KMS-11 (cell line): ENCODE measurements at regions not wholly inside any gene's neighbourhood (a gene's known extent, or its start where the extent isn't known, plus 50 kb on each side); places are given as distances from the start of the nearest gene placed in this dataset.

Experiments
- H2AFZ ChIP-seq: fragments of 200-600 bp; sonication (generic); 2 replicates; pipeline ENCODE4 v1.6.1; 2016; ENCODE audit warnings: antibody characterized with exemption, mixed run types, low read depth
- H3K27ac ChIP-seq: fragments of 200-600 bp; sonication (generic); 2 replicates; pipeline ENCODE4 v1.6.1; 2016; ENCODE audit warnings: mild to moderate bottlenecking, mixed run types
- H3K27me3 ChIP-seq: fragments of 200-600 bp; sonication (generic); 2 replicates; pipeline ENCODE4 v1.6.1; 2017; ENCODE audit warnings: mild to moderate bottlenecking, low read depth, mixed run types, moderate library complexity; ENCODE audit not compliant: insufficient read depth
- H3K36me3 ChIP-seq: fragments of 200-600 bp; sonication (generic); 2 replicates; pipeline ENCODE4 v1.6.1; 2017; ENCODE audit warnings: mild to moderate bottlenecking, mixed run types; ENCODE audit not compliant: insufficient read depth
- H3K4me1 ChIP-seq: fragments of 200-600 bp; sonication (generic); 2 replicates; pipeline ENCODE4 v1.6.1; 2016; ENCODE audit warnings: mild to moderate bottlenecking, low read depth, mixed run types; ENCODE audit not compliant: poor library complexity, severe bottlenecking
- H3K4me2 ChIP-seq: fragments of 200-600 bp; sonication (generic); 2 replicates; pipeline ENCODE4 v1.7.0; 2016; ENCODE audit warnings: mild to moderate bottlenecking, mixed run types
- H3K4me3 ChIP-seq: fragments of 200-600 bp; sonication (generic); IDR thresholded peaks from 2 replicates; pipeline ENCODE4 v1.6.1; 2017; ENCODE audit warnings: low read depth, low read length, mixed read lengths; ENCODE audit not compliant: insufficient read depth
- H3K79me2 ChIP-seq: fragments of 200-600 bp; sonication (generic); 2 replicates; pipeline ENCODE4 v1.6.1; 2016; ENCODE audit warnings: low read depth, mixed run types; ENCODE audit not compliant: insufficient read depth
- H3K9ac ChIP-seq: fragments of 200-600 bp; sonication (generic); 2 replicates; pipeline ENCODE4 v1.6.1; 2016; ENCODE audit warnings: mild to moderate bottlenecking, mixed run types
- H4K20me1 ChIP-seq: fragments of 200-600 bp; sonication (generic); 2 replicates; pipeline ENCODE4 v1.6.1; 2016; ENCODE audit warnings: mild to moderate bottlenecking, mixed run types; ENCODE audit not compliant: insufficient read depth
- CTCF ChIP-seq: fragments of 200-600 bp; sonication (generic); conservative IDR thresholded peaks from 2 replicates; pipeline ENCODE4 v1.6.1; 2017; ENCODE audit warnings: low read depth, mild to moderate bottlenecking, antibody characterized with exemption, low read length, moderate library complexity, mixed read lengths

- no peak for TF ChIP-seq CTCF
- Histone ChIP-seq H3K79me2 (no peaks in the 10 kb centered on the region), H3K9ac (no peak overlapping the region), H3K4me2 (no peak overlapping the region), H3K36me3 (no peaks in the 10 kb centered on the region), H2AFZ (no peak overlapping the region), H3K27ac (no peak overlapping the region), H4K20me1 (no peaks in the 10 kb centered on the region), H3K4me1 (no peaks in the 10 kb centered on the region), H3K4me3 (no peak overlapping the region), H3K27me3 (no peaks in the 10 kb centered on the region)
These were observed 308.2 kb upstream of the PRR16 start for GRCh38 chr5:120155873-120156272.

- no peak overlapping the region for H2AFZ ChIP-seq
- H3K36me3 ChIP-seq: no peaks in the 10 kb centered on the region
- no peak overlapping the region for H3K4me3 ChIP-seq
- TF ChIP-seq CTCF: no peak
- H3K27ac ChIP-seq: no peak overlapping the region
- no peaks in the 10 kb centered on the region for H3K79me2 ChIP-seq
- H4K20me1 ChIP-seq: no peaks in the 10 kb centered on the region
- H3K27me3 ChIP-seq: no peaks in the 10 kb centered on the region
- no peak overlapping the region for H3K9ac ChIP-seq
- H3K4me1 ChIP-seq: no peaks in the 10 kb centered on the region
- no peak overlapping the region for H3K4me2 ChIP-seq
These were observed 305.9 kb upstream of the PRR16 start for GRCh38 chr5:120158211-120158610.

GRCh38 chr5:120159155-120159554, 304.9 kb upstream of the PRR16 start:
- Histone ChIP-seq H3K36me3 (no peaks in the 10 kb centered on the region), H2AFZ (no peak overlapping the region), H4K20me1 (no peaks in the 10 kb centered on the region), H3K4me3 (no peak overlapping the region), H3K27me3 (no peaks in the 10 kb centered on the region), H3K4me1 (no peaks in the 10 kb centered on the region), H3K79me2 (no peaks in the 10 kb centered on the region), H3K9ac (no peak overlapping the region), H3K4me2 (no peak overlapping the region), H3K27ac (no peak overlapping the region)
- no peak for TF ChIP-seq CTCF

GRCh38 chr5:120160124-120160895, 303.8 kb upstream of the PRR16 start:
- Histone ChIP-seq H3K4me3 (no peak overlapping the region), H4K20me1 (no peaks in the 10 kb centered on the region), H3K27ac (no peak overlapping the region), H3K9ac (no peak overlapping the region), H3K4me2 (no peak overlapping the region), H3K4me1 (no peaks in the 10 kb centered on the region), H2AFZ (no peak overlapping the region), H3K27me3 (no peaks in the 10 kb centered on the region), H3K36me3 (no peaks in the 10 kb centered on the region), H3K79me2 (no peaks in the 10 kb centered on the region)
- no peak for TF ChIP-seq CTCF
